Astrocyte (in vitro differentiated cells and primary cell): ENCODE measurements at regions not wholly inside any gene's neighbourhood (a gene's known extent, or its start where the extent isn't known, plus 50 kb on each side); places are given as distances from the start of the nearest gene placed in this dataset.

Experiments
- EZH2 ChIP-seq: IDR thresholded peaks from 2 replicates; pipeline ENCODE4 v1.6.1; 2012; ENCODE audit warnings: mild to moderate bottlenecking, low read length, inconsistent platforms; ENCODE audit not compliant: insufficient read depth
- TF ChIP-seq, protein P1 (sequence below): IDR thresholded peaks from 2 replicates; pipeline ENCODE4 v1.5.1; 2011; ENCODE audit warnings: low read depth, mild to moderate bottlenecking, inconsistent platforms, low read length, moderate library complexity; ENCODE audit not compliant: insufficient read depth

DNA sequence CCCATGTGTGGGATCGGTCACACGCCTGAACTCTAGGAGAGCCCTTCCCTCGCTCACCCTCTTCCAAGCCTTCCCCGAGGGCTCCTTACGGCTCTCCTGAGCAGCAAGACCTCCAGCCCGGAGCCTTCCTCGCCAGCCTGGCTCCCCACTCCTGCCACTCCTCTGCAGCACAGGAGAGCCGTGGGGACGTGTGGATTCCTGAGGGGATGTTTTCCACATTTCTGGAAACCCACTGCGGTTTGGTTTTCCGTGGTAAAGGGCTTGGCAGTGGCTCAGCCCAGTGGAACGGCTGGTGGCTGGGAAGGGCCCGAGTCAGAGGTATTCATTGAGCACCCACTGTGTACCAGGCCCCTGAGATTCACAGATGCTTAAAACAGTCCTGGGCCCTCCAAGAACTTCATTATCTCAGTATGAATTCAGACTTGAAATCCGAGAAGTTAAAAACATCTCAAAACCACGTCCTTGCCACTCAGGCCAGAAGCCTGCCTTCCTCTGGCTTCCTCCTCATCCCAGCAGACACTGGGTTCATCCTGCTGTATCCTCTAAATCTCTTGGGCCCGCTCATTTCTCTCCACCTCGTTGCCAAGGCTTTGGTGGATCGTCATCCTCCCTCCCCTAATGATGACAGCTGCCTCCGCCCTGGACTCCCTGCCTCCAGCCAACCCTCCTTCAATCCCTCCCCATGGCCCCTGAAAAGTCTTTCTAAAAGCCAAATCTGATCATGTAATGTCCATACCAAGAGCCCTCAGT, 109.6 kb downstream of the FGF18 start:
- TF ChIP-seq, protein P1, sequence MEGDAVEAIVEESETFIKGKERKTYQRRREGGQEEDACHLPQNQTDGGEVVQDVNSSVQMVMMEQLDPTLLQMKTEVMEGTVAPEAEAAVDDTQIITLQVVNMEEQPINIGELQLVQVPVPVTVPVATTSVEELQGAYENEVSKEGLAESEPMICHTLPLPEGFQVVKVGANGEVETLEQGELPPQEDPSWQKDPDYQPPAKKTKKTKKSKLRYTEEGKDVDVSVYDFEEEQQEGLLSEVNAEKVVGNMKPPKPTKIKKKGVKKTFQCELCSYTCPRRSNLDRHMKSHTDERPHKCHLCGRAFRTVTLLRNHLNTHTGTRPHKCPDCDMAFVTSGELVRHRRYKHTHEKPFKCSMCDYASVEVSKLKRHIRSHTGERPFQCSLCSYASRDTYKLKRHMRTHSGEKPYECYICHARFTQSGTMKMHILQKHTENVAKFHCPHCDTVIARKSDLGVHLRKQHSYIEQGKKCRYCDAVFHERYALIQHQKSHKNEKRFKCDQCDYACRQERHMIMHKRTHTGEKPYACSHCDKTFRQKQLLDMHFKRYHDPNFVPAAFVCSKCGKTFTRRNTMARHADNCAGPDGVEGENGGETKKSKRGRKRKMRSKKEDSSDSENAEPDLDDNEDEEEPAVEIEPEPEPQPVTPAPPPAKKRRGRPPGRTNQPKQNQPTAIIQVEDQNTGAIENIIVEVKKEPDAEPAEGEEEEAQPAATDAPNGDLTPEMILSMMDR, result no peak
- no peak for TF ChIP-seq EZH2
